Ovary (tissue), 3 donors: ENCODE measurements at regions not wholly inside any gene's neighbourhood (a gene's known extent, or its start where the extent isn't known, plus 50 kb on each side); places are given as distances from the start of the nearest gene placed in this dataset.

ENCODE experiments used
- CTCF ChIP-seq, 3 donors: fragments of 450-650 bp in 2 of 3; fragments of 200-600 bp in 1 of 3; IDR thresholded peaks; one replicate each; pipeline versions ENCODE4 v1.5.1 to v1.8.0; 2016 to 2022; ENCODE audit warnings: antibody characterized with exemption in 3 of 3, mild to moderate bottlenecking in 1 of 3
- EP300 ChIP-seq: sonication (generic); formaldehyde crosslinking; IDR thresholded peaks from one replicate; pipeline ENCODE4 v1.6.1; 2017; ENCODE audit warnings: antibody characterized with exemption
- POLR2A ChIP-seq: fragments of 450-650 bp; IDR thresholded peaks from one replicate; pipeline ENCODE4 v1.6.1; 2017; ENCODE audit warnings: antibody characterized with exemption, mild to moderate bottlenecking, moderate library complexity
- donor health status: DM: no; HTN: no; CAD: no.

GRCh38 chr2:225916692-225917091, 517.2 kb downstream of the NYAP2 start:
- no peak for TF ChIP-seq CTCF (IDR thresholded peaks at IDR 0.05)
- TF ChIP-seq POLR2A = no peak
- no peak for TF ChIP-seq EP300
